GM12872 (cell line): ENCODE measurements at regions not wholly inside any gene's neighbourhood (a gene's known extent, or its start where the extent isn't known, plus 50 kb on each side); places are given as distances from the start of the nearest gene placed in this dataset.

Experiments
- CTCF ChIP-seq: IDR thresholded peaks from 3 replicates; pipeline ENCODE4 v1.5.1; 2011; ENCODE audit warnings: low read depth, mild to moderate bottlenecking, low read length, moderate library complexity; ENCODE audit not compliant: insufficient read depth

- no peak for TF ChIP-seq CTCF
Observed at GRCh38 chr12:126019385-126019784, 954.1 kb downstream of the AACS start.

GRCh38 chr12:126021675-126022074 lies 956.4 kb downstream of the AACS start:
- no peak for TF ChIP-seq CTCF

- no peak for TF ChIP-seq CTCF
Observed at GRCh38 chr12:126027825-126028224, 962.6 kb downstream of the AACS start.

GRCh38 chr12:126030573-126030972 lies 965.3 kb downstream of the AACS start:
- TF ChIP-seq CTCF = no peak

GRCh38 chr12:126033751-126034150 lies 968.5 kb downstream of the AACS start:
- TF ChIP-seq CTCF = no peak

GRCh38 chr12:126036348-126036747 lies 971.1 kb downstream of the AACS start:
- TF ChIP-seq CTCF = no peak

- no peak for TF ChIP-seq CTCF
Observed at GRCh38 chr12:126038434-126038833, 973.2 kb downstream of the AACS start.

GRCh38 chr12:126040307-126040706 lies 975.1 kb downstream of the AACS start:
- TF ChIP-seq CTCF = no peak
